ENCODE measurements at regions not wholly inside any gene's neighbourhood (a gene's known extent, or its start where the extent isn't known, plus 50 kb on each side); places are given as distances from the start of the nearest gene placed in this dataset.

- Mint-ChIP-seq H3K36me3 (ENCODE audit: unreplicated experiment) (no peaks in the 10 kb centered on the region), H3K27me3 (ENCODE audit: unreplicated experiment) (peaks cover 3% of the 10 kb centered on the region), H3K4me3 (ENCODE audit: unreplicated experiment) (no peak overlapping the region), H3K27ac (ENCODE audit: unreplicated experiment) (no peak overlapping the region), H3K4me1 (ENCODE audit: low read depth, unreplicated experiment) (peaks cover 2% of the 10 kb centered on the region), H3K9me3 (ENCODE audit: unreplicated experiment) (peaks cover 4% of the 10 kb centered on the region)
- no peak for DNase-seq
- TF ChIP-seq CTCF (IDR thresholded peaks at IDR 0.05; ENCODE audit: partially characterized antibody, unreplicated experiment), result no peak
These were observed 330.5 kb upstream of the IRX4 start for GRCh38 chr5:2213121-2213730.

GRCh38 chr5:2212481-2212880 lies 329.8 kb upstream of the IRX4 start:
- Mint-ChIP-seq H3K27ac (ENCODE audit: unreplicated experiment) (no peak overlapping the region), H3K36me3 (ENCODE audit: unreplicated experiment) (no peaks in the 10 kb centered on the region), H3K9me3 (ENCODE audit: unreplicated experiment) (peaks cover 4% of the 10 kb centered on the region), H3K4me3 (ENCODE audit: unreplicated experiment) (no peak overlapping the region), H3K27me3 (ENCODE audit: unreplicated experiment) (peaks cover 3% of the 10 kb centered on the region), H3K4me1 (ENCODE audit: low read depth, unreplicated experiment) (peaks cover 2% of the 10 kb centered on the region)
- TF ChIP-seq CTCF (IDR thresholded peaks at IDR 0.05; ENCODE audit: partially characterized antibody, unreplicated experiment), result no peak
- no peak for DNase-seq

- TF ChIP-seq CTCF (IDR thresholded peaks at IDR 0.05; ENCODE audit: partially characterized antibody, unreplicated experiment), result no peak
- Mint-ChIP-seq H3K4me1 (ENCODE audit: low read depth, unreplicated experiment) (peaks cover 3% of the 10 kb centered on the region), H3K27ac (ENCODE audit: unreplicated experiment) (no peak overlapping the region), H3K27me3 (ENCODE audit: unreplicated experiment) (peaks cover 3% of the 10 kb centered on the region), H3K36me3 (ENCODE audit: unreplicated experiment) (no peaks in the 10 kb centered on the region), H3K9me3 (ENCODE audit: unreplicated experiment) (peaks cover 2% of the 10 kb centered on the region), H3K4me3 (ENCODE audit: unreplicated experiment) (no peak overlapping the region)
- DNase-seq, result no peak
These were observed 325.5 kb upstream of the IRX4 start for GRCh38 chr5:2208239-2208544.

GRCh38 chr5:2207416-2208238 lies 324.9 kb upstream of the IRX4 start:
- TF ChIP-seq CTCF (IDR thresholded peaks at IDR 0.05; ENCODE audit: partially characterized antibody, unreplicated experiment), result no peak
- Mint-ChIP-seq H3K4me3 (ENCODE audit: unreplicated experiment) (no peak overlapping the region), H3K36me3 (ENCODE audit: unreplicated experiment) (no peaks in the 10 kb centered on the region), H3K4me1 (ENCODE audit: low read depth, unreplicated experiment) (peaks cover 3% of the 10 kb centered on the region), H3K27ac (ENCODE audit: unreplicated experiment) (no peak overlapping the region), H3K27me3 (ENCODE audit: unreplicated experiment) (peaks cover 3% of the 10 kb centered on the region), H3K9me3 (ENCODE audit: unreplicated experiment) (peaks cover 2% of the 10 kb centered on the region)
- DNase-seq, result peak; percentile 85

- no peaks in the 10 kb centered on the region for H3K9me3 Mint-ChIP-seq (ENCODE audit: unreplicated experiment)
- TF ChIP-seq CTCF (IDR thresholded peaks at IDR 0.05; ENCODE audit: partially characterized antibody, unreplicated experiment), result no peak
- peaks cover 3% of the 10 kb centered on the region for H3K27me3 Mint-ChIP-seq (ENCODE audit: unreplicated experiment)
- H3K27ac Mint-ChIP-seq (ENCODE audit: unreplicated experiment), result no peak overlapping the region
- H3K4me3 Mint-ChIP-seq (ENCODE audit: unreplicated experiment), result no peak overlapping the region
- DNase-seq, result no peak
- H3K36me3 Mint-ChIP-seq (ENCODE audit: unreplicated experiment), result no peaks in the 10 kb centered on the region
- H3K4me1 Mint-ChIP-seq (ENCODE audit: low read depth, unreplicated experiment), result peaks cover 3% of the 10 kb centered on the region
These were observed 324.3 kb upstream of the IRX4 start for GRCh38 chr5:2207109-2207399.

All from glutamatergic neuron (in vitro differentiated cells).